Sigmoid colon (tissue), 4 donors: ENCODE measurements at regions not wholly inside any gene's neighbourhood (a gene's known extent, or its start where the extent isn't known, plus 50 kb on each side); places are given as distances from the start of the nearest gene placed in this dataset.

Experiments used
- POLR2A ChIP-seq, 2 donors: fragments of 450-650 bp; IDR thresholded peaks; one replicate each; pipeline ENCODE4 v1.6.1; 2016; ENCODE audit warnings: antibody characterized with exemption in 2 of 2, mild to moderate bottlenecking in 2 of 2, moderate library complexity in 2 of 2
- POLR2AphosphoS5 ChIP-seq, 4 donors: sonication (generic); formaldehyde crosslinking; IDR thresholded peaks; one replicate each; pipeline ENCODE4 v1.6.1; 2017; ENCODE audit warnings: antibody characterized with exemption in 4 of 4
- TF ChIP-seq, protein P1 (sequence below), 4 experiments: fragments of 450-650 bp in 3 of 4; fragments of 200-600 bp in 1 of 4; IDR thresholded peaks; one replicate each; pipeline ENCODE4 v1.5.1; 2016 to 2019; ENCODE audit warnings: antibody characterized with exemption in 4 of 4, mild to moderate bottlenecking in 3 of 4, moderate library complexity in 2 of 4

DNA sequence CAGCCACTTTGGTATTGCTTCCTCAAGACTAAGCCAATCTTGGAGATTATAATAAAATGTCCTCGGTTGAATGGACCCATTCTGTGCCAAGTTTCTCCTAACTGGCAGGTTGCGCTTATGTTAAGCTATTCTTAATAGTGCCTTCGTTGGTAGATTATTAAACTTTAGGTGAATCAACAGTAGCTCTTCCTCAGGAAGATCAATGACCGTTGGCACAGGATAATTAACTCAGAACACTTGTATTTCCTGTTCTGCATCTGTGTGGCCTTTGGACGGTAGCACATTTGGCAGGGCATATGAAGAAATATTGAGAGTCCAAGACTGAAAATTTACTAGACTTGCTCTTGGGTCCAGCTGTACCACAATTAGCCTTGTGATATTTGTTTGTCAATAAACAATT, 402.9 kb downstream of the MLLT3 start:
- TF ChIP-seq, protein P1, sequence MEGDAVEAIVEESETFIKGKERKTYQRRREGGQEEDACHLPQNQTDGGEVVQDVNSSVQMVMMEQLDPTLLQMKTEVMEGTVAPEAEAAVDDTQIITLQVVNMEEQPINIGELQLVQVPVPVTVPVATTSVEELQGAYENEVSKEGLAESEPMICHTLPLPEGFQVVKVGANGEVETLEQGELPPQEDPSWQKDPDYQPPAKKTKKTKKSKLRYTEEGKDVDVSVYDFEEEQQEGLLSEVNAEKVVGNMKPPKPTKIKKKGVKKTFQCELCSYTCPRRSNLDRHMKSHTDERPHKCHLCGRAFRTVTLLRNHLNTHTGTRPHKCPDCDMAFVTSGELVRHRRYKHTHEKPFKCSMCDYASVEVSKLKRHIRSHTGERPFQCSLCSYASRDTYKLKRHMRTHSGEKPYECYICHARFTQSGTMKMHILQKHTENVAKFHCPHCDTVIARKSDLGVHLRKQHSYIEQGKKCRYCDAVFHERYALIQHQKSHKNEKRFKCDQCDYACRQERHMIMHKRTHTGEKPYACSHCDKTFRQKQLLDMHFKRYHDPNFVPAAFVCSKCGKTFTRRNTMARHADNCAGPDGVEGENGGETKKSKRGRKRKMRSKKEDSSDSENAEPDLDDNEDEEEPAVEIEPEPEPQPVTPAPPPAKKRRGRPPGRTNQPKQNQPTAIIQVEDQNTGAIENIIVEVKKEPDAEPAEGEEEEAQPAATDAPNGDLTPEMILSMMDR (IDR thresholded peaks at IDR 0.05): no peak
- TF ChIP-seq POLR2A (IDR thresholded peaks at IDR 0.05) (no peak), POLR2AphosphoS5 (IDR thresholded peaks at IDR 0.05) (no peak)
